Liver (tissue), 3 donors: ENCODE measurements at regions not wholly inside any gene's neighbourhood (a gene's known extent, or its start where the extent isn't known, plus 50 kb on each side); places are given as distances from the start of the nearest gene placed in this dataset.

Experiments
- CTCF ChIP-seq: fragments of 150-350 bp; IDR thresholded peaks from 2 replicates; pipeline ENCODE4 v1.5.1; 2017; ENCODE audit warnings: improper control_type of control experiment, low read depth, low read length; ENCODE audit not compliant: missing input control
- EGR1 ChIP-seq, 2 donors: IDR thresholded peaks; 2 replicates each; pipeline ENCODE4 v1.6.1; 2016 to 2018; ENCODE audit warnings: antibody characterized with exemption in 2 of 2, low read depth in 2 of 2
- JUND ChIP-seq, 2 donors: IDR thresholded peaks; 2 replicates each; pipeline ENCODE4 v1.6.1; 2016; ENCODE audit warnings: antibody characterized with exemption in 2 of 2
- NR2F2 ChIP-seq: IDR thresholded peaks from 2 replicates; pipeline ENCODE4 v1.6.1; 2016; ENCODE audit warnings: antibody characterized with exemption
- RAD21 ChIP-seq, 2 donors: IDR thresholded peaks; 2 replicates each; pipeline ENCODE4 v1.6.1; 2016; ENCODE audit warnings: antibody characterized with exemption in 2 of 2, mild to moderate bottlenecking in 2 of 2
- REST ChIP-seq: IDR thresholded peaks from 2 replicates; pipeline ENCODE4 v1.6.1; 2016; ENCODE audit warnings: antibody characterized with exemption, mild to moderate bottlenecking
- SP1 ChIP-seq: IDR thresholded peaks from 2 replicates; pipeline ENCODE4 v1.6.1; 2018; ENCODE audit warnings: antibody characterized with exemption, mild to moderate bottlenecking
- TAF1 ChIP-seq: conservative IDR thresholded peaks from 2 replicates; pipeline ENCODE4 v1.6.1; 2016; ENCODE audit warnings: antibody characterized with exemption, mild to moderate bottlenecking
- donor health status: healthy.
- donor health status: healthy.

- no peak for TF ChIP-seq RAD21 (IDR thresholded peaks at IDR 0.05)
- no peak for TF ChIP-seq CTCF
- no peak for TF ChIP-seq TAF1
- no peak for TF ChIP-seq REST
- no peak for TF ChIP-seq JUND (IDR thresholded peaks at IDR 0.05)
- TF ChIP-seq NR2F2: no peak
- no peak for TF ChIP-seq EGR1 (IDR thresholded peaks at IDR 0.05; ENCODE audit: low read depth in 2 of 2)
- no peak for TF ChIP-seq SP1
Measured at GRCh38 chrX:13433298-13433605, 113.4 kb upstream of the ATXN3L start.
